ENCODE measurements at regions not wholly inside any gene's neighbourhood (a gene's known extent, or its start where the extent isn't known, plus 50 kb on each side); places are given as distances from the start of the nearest gene placed in this dataset.

GRCh38 chr11:92784331-92784730, 185.1 kb upstream of the MTNR1B start:
- H3K9me3 Mint-ChIP-seq = peaks cover 0 to 2% (median 0%) of the 10 kb centered on the region in 11 donors
- CTCF ChIA-PET = no interaction called here

GRCh38 chr11:92787638-92788037, 181.8 kb upstream of the MTNR1B start:
- CTCF ChIA-PET = no interaction called here
- H3K4me3 ChIP-seq (ENCODE audit: low read length) = no peak overlapping the region
- H3K4me3 Mint-ChIP-seq = no peak overlapping the region
- no peak for DNase-seq
- intact Hi-C loops (cut with micrococcal nuclease) = no loop called here
- no peaks in the 10 kb centered on the region for H3K27me3 ChIP-seq (ENCODE audit: control insufficient read depth in 2 of 2, insufficient read depth in 2 of 2, low read length in 2 of 2)
- no peaks in the 10 kb centered on the region for H3K36me3 Mint-ChIP-seq
- ATAC-seq = no peak
- H3K9me3 ChIP-seq (ENCODE audit: control insufficient read depth in 2 of 3, low read length in 3 of 3) = no peaks in the 10 kb centered on the region
- H3K4me1 ChIP-seq (ENCODE audit: control insufficient read depth in 2 of 2, insufficient read depth in 2 of 2, low read length in 2 of 2) = no peaks in the 10 kb centered on the region
- H3K27ac Mint-ChIP-seq = no peak overlapping the region
- H3K36me3 ChIP-seq (ENCODE audit: control insufficient read depth in 2 of 3, insufficient read depth in 3 of 3, low read length in 3 of 3) = no peaks in the 10 kb centered on the region
- POLR2A ChIA-PET = no interaction called here
- H3K4me1 Mint-ChIP-seq = no peaks in the 10 kb centered on the region
- peaks cover 0 to 9% (median 0%) of the 10 kb centered on the region in 5 donors for H3K27me3 Mint-ChIP-seq
- no peaks in the 10 kb centered on the region for H3K9me3 Mint-ChIP-seq
- no peak overlapping the region for H3K27ac ChIP-seq (ENCODE audit: low read depth, low read length)

More at GRCh38 chr11:92784331-92784730, 185.1 kb upstream of the MTNR1B start:
- intact Hi-C loops (cut with micrococcal nuclease) = no loop called here
- Histone ChIP-seq H3K9me3 (ENCODE audit: control insufficient read depth in 2 of 3, low read length in 3 of 3) (no peaks in the 10 kb centered on the region), H3K36me3 (ENCODE audit: control insufficient read depth in 2 of 3, insufficient read depth in 3 of 3, low read length in 3 of 3) (no peaks in the 10 kb centered on the region), H3K4me3 (ENCODE audit: low read length) (no peak overlapping the region), H3K27ac (ENCODE audit: low read depth, low read length) (no peak overlapping the region), H3K27me3 (ENCODE audit: control insufficient read depth in 2 of 2, insufficient read depth in 2 of 2, low read length in 2 of 2) (no peaks in the 10 kb centered on the region), H3K4me1 (ENCODE audit: control insufficient read depth in 2 of 2, insufficient read depth in 2 of 2, low read length in 2 of 2) (no peaks in the 10 kb centered on the region)
- Mint-ChIP-seq H3K27me3 (peaks cover 0 to 9% (median 4%) of the 10 kb centered on the region in 5 donors), H3K4me3 (no peak overlapping the region), H3K4me1 (no peaks in the 10 kb centered on the region), H3K36me3 (no peaks in the 10 kb centered on the region), H3K27ac (no peak overlapping the region)
- POLR2A ChIA-PET = no interaction called here
- no peak for ATAC-seq
- no peak for DNase-seq

- no peak overlapping the region for H3K4me3 ChIP-seq (ENCODE audit: low read length)
- ATAC-seq = no peak
- H3K27me3 ChIP-seq (ENCODE audit: control insufficient read depth in 2 of 2, insufficient read depth in 2 of 2, low read length in 2 of 2) = no peaks in the 10 kb centered on the region
- no peaks in the 10 kb centered on the region for H3K36me3 Mint-ChIP-seq
- H3K36me3 ChIP-seq (ENCODE audit: control insufficient read depth in 2 of 3, insufficient read depth in 3 of 3, low read length in 3 of 3) = no peaks in the 10 kb centered on the region
- ChIA-PET CTCF (no interaction called here), POLR2A (no interaction called here)
- H3K27ac ChIP-seq (ENCODE audit: low read depth, low read length) = no peak overlapping the region
- no peaks in the 10 kb centered on the region for H3K4me1 ChIP-seq (ENCODE audit: control insufficient read depth in 2 of 2, insufficient read depth in 2 of 2, low read length in 2 of 2)
- H3K27ac Mint-ChIP-seq = no peak overlapping the region
- no peaks in the 10 kb centered on the region for H3K9me3 ChIP-seq (ENCODE audit: control insufficient read depth in 2 of 3, low read length in 3 of 3)
- peaks cover 0 to 5% (median 0%) of the 10 kb centered on the region in 5 donors for H3K27me3 Mint-ChIP-seq
- intact Hi-C loops (cut with micrococcal nuclease) = no loop called here
- no peak for DNase-seq
- H3K4me1 Mint-ChIP-seq = no peaks in the 10 kb centered on the region
- no peak overlapping the region for H3K4me3 Mint-ChIP-seq
- peaks cover 0 to 3% (median 0%) of the 10 kb centered on the region in 11 donors for H3K9me3 Mint-ChIP-seq
Observed at GRCh38 chr11:92789761-92790160, 179.7 kb upstream of the MTNR1B start.

GRCh38 chr11:92790366-92790765, 179.1 kb upstream of the MTNR1B start:
- no peaks in the 10 kb centered on the region for H3K36me3 ChIP-seq (ENCODE audit: control insufficient read depth in 2 of 3, insufficient read depth in 3 of 3, low read length in 3 of 3)
- H3K4me1 Mint-ChIP-seq = no peaks in the 10 kb centered on the region
- H3K9me3 ChIP-seq (ENCODE audit: control insufficient read depth in 2 of 3, low read length in 3 of 3) = no peaks in the 10 kb centered on the region
- POLR2A ChIA-PET = no interaction called here
- no peaks in the 10 kb centered on the region for H3K36me3 Mint-ChIP-seq
- H3K9me3 Mint-ChIP-seq = peaks cover 0 to 3% (median 0%) of the 10 kb centered on the region in 11 donors
- intact Hi-C loops (cut with micrococcal nuclease) = no loop called here
- H3K4me3 ChIP-seq (ENCODE audit: low read length) = no peak overlapping the region
- DNase-seq = no peak
- no peaks in the 10 kb centered on the region for H3K4me1 ChIP-seq (ENCODE audit: control insufficient read depth in 2 of 2, insufficient read depth in 2 of 2, low read length in 2 of 2)
- ATAC-seq = no peak
- no peak overlapping the region for H3K27ac ChIP-seq (ENCODE audit: low read depth, low read length)
- CTCF ChIA-PET = no interaction called here
- peaks cover 0 to 4% (median 0%) of the 10 kb centered on the region in 5 donors for H3K27me3 Mint-ChIP-seq
- no peaks in the 10 kb centered on the region for H3K27me3 ChIP-seq (ENCODE audit: control insufficient read depth in 2 of 2, insufficient read depth in 2 of 2, low read length in 2 of 2)
- no peak overlapping the region for H3K27ac Mint-ChIP-seq
- H3K4me3 Mint-ChIP-seq = no peak overlapping the region

- Histone ChIP-seq H3K9me3 (ENCODE audit: control insufficient read depth in 2 of 3, low read length in 3 of 3) (no peaks in the 10 kb centered on the region), H3K4me1 (ENCODE audit: control insufficient read depth in 2 of 2, insufficient read depth in 2 of 2, low read length in 2 of 2) (no peaks in the 10 kb centered on the region), H3K27me3 (ENCODE audit: control insufficient read depth in 2 of 2, insufficient read depth in 2 of 2, low read length in 2 of 2) (no peaks in the 10 kb centered on the region), H3K27ac (ENCODE audit: low read depth, low read length) (no peak overlapping the region), H3K36me3 (ENCODE audit: control insufficient read depth in 2 of 3, insufficient read depth in 3 of 3, low read length in 3 of 3) (no peaks in the 10 kb centered on the region), H3K4me3 (ENCODE audit: low read length) (no peak overlapping the region)
- ATAC-seq (no peak), DNase-seq (no peak)
- Mint-ChIP-seq H3K4me3 (no peak overlapping the region), H3K27ac (no peak overlapping the region), H3K27me3 (peaks cover 0 to 5% (median 0%) of the 10 kb centered on the region in 5 donors), H3K4me1 (no peaks in the 10 kb centered on the region), H3K36me3 (no peaks in the 10 kb centered on the region), H3K9me3 (peaks cover 0 to 3% (median 0%) of the 10 kb centered on the region in 11 donors)
- intact Hi-C loops (cut with micrococcal nuclease) = no loop called here
- POLR2A ChIA-PET = no interaction called here
- CTCF ChIA-PET = no interaction called here
Observed at GRCh38 chr11:92790926-92791616, 178.4 kb upstream of the MTNR1B start.

GRCh38 chr11:92791886-92792285, 177.6 kb upstream of the MTNR1B start:
- no peak for DNase-seq
- Histone ChIP-seq H3K36me3 (ENCODE audit: control insufficient read depth in 2 of 3, insufficient read depth in 3 of 3, low read length in 3 of 3) (no peaks in the 10 kb centered on the region), H3K27me3 (ENCODE audit: control insufficient read depth in 2 of 2, insufficient read depth in 2 of 2, low read length in 2 of 2) (no peaks in the 10 kb centered on the region), H3K9me3 (ENCODE audit: control insufficient read depth in 2 of 3, low read length in 3 of 3) (no peaks in the 10 kb centered on the region), H3K4me3 (ENCODE audit: low read length) (no peak overlapping the region), H3K27ac (ENCODE audit: low read depth, low read length) (no peak overlapping the region), H3K4me1 (ENCODE audit: control insufficient read depth in 2 of 2, insufficient read depth in 2 of 2, low read length in 2 of 2) (no peaks in the 10 kb centered on the region)
- Mint-ChIP-seq H3K9me3 (peaks cover 0 to 3% (median 0%) of the 10 kb centered on the region in 11 donors), H3K4me1 (no peaks in the 10 kb centered on the region), H3K4me3 (no peak overlapping the region), H3K36me3 (no peaks in the 10 kb centered on the region), H3K27ac (no peak overlapping the region), H3K27me3 (peaks cover 0 to 5% (median 0%) of the 10 kb centered on the region in 5 donors)
- intact Hi-C loops (cut with micrococcal nuclease) = no loop called here
- ChIA-PET CTCF (no interaction called here), POLR2A (no interaction called here)
- no peak for ATAC-seq

GRCh38 chr11:92793189-92793588, 176.3 kb upstream of the MTNR1B start:
- ATAC-seq = no peak
- Mint-ChIP-seq H3K36me3 (no peaks in the 10 kb centered on the region), H3K27me3 (peaks cover 0 to 5% (median 0%) of the 10 kb centered on the region in 5 donors), H3K27ac (no peak overlapping the region), H3K4me3 (no peak overlapping the region), H3K4me1 (no peaks in the 10 kb centered on the region), H3K9me3 (peaks cover 0 to 6% (median 0%) of the 10 kb centered on the region in 11 donors)
- no peak overlapping the region for H3K4me3 ChIP-seq (ENCODE audit: low read length)
- H3K27me3 ChIP-seq (ENCODE audit: control insufficient read depth in 2 of 2, insufficient read depth in 2 of 2, low read length in 2 of 2) = no peaks in the 10 kb centered on the region
- intact Hi-C loops (cut with micrococcal nuclease) = no loop called here
- CTCF ChIA-PET = no interaction called here
- POLR2A ChIA-PET = no interaction called here
- no peaks in the 10 kb centered on the region for H3K36me3 ChIP-seq (ENCODE audit: control insufficient read depth in 2 of 3, insufficient read depth in 3 of 3, low read length in 3 of 3)
- DNase-seq = no peak
- H3K4me1 ChIP-seq (ENCODE audit: control insufficient read depth in 2 of 2, insufficient read depth in 2 of 2, low read length in 2 of 2) = no peaks in the 10 kb centered on the region
- no peaks in the 10 kb centered on the region for H3K9me3 ChIP-seq (ENCODE audit: control insufficient read depth in 2 of 3, low read length in 3 of 3)
- H3K27ac ChIP-seq (ENCODE audit: low read depth, low read length) = no peak overlapping the region

Data from naive thymus-derived CD4-positive, alpha-beta T cell (primary cell).